ELF-1 (cell line): ENCODE measurements at regions not wholly inside any gene's neighbourhood (a gene's known extent, or its start where the extent isn't known, plus 50 kb on each side); places are given as distances from the start of the nearest gene placed in this dataset.
"Not testable (repeated sequence)": the region's sequence is repeated elsewhere in the genome, so short reads cannot be mapped to it uniquely, and the experiment has no call there.

Source experiments
- DNase-seq: peaks from one replicate; pipeline ENCODE4 v3.0.0-alpha.2; 2016; ENCODE audit warnings: low read depth, low spot score

- no peak for DNase-seq
Observed at GRCh38 chr3:145531548-145531947, 629.4 kb downstream of the PLOD2 start.

DNA sequence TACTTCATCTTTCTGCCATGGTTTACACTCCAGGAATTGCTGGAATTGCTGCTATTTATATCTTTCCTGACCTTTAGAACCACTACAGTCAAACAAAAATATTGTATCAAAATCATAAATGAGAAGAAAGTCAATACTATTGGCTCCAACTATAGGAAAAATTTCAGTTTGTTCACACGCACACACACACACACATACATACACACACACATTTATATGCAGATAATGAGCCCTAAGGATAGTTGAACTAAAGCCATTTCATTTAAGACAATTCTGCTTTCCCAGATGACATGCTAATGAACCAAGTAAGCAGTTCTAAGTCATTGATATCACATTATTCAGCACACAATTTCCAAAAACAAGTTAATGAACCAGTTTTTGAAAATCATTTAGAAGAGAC lies 627.3 kb downstream of the PLOD2 start:
- DNase-seq = no peak

DNA sequence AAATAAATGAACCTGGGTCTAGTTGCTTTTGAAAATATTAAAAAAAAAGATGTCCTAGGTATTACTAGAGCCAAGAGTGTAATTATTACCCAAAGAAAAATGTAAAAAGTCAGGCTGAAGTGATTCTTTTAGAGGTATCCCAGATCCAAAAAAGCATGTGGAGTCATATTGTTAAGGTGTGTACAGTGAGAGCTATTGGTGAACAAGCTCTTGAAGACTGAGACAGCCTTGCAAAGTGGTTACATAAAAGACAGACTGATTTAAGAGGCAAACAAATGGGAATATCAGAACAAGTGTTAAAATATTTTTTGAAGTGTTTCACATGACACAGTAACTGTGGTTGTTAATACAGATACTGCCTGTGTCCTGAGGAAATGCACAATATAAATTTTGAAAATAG lies 624.5 kb downstream of the PLOD2 start:
- DNase-seq = no peak

DNA sequence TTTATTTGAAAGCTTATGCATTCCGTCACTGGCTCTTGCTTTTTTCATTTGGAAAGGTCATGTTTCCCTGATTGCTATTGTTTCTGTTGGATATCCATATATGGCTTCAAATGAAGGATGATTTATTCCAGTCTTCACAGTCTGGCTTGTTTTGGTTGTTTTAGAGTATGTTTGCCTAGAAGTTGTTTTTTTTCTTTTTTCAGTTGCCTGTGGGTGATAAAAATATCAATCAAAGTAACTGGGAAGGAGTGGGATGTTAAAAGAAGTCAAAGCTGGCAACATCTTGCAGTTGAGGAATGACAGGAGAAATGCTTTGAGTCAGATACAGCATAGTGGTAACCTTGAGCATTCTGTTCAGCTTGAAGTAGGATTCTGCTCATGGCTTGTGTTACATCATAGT lies 610.5 kb downstream of the PLOD2 start:
- DNase-seq = no peak

- peak; percentile 3 for DNase-seq
Observed at GRCh38 chr3:145557405-145557804, 603.6 kb downstream of the PLOD2 start.

GRCh38 chr3:145578471-145578870 lies 582.5 kb downstream of the PLOD2 start:
- DNase-seq = no peak

DNA sequence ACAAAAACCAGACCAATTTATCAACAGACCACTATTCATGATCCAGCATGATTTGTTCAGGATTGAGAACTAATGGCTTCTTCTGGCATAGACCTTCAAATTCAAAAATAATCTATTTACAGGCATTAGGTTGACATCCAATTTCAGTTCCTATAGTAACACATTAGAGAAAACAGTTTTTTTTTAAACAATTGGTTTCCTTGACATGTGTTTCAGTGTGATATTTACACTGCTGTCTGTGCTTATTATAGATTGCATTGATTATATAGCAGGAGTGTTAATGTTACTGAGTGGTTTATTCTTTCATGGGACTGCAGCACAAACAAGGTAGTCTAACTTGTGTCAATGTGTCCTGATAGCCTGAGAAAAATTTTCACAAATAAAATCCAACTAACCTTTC lies 579.3 kb downstream of the PLOD2 start:
- DNase-seq = no peak

DNA sequence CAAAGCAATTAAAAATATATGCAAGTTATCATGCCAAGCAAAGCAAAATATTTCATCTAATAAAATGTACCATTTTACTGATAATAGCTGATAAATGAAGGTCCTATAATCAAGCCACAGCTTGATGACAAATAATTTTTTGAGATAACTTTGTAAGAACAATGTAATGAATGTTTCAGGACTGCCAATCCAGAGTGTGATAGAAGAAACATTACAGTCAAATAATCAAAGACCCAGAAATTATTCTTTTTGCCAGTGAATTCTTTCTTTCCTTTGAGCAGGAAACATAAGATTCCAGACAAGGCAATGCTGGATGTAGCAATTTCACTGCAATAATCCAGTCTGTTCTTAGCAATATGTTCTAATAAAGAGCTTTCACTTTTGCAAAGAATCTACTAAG lies 556.1 kb downstream of the PLOD2 start:
- DNase-seq = no peak

DNA sequence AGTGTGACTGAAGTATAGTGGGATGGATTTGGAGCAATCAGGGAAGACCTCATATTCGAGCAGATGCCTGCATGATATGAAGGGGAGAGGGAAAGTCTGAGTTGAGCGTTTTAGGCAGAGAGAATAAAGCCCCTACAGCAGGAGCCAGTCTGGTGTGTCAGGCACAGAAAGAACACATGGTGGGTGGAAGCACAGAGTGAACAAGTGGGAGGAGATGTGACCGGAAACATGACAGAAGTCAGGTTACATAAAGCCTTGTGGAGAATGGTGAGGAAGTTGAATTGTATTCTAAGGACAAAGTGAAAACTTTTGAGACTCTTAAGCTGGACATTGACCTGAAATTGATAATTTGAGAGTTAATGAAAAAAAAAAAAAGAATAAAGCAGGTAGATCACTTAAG lies 541.0 kb downstream of the PLOD2 start:
- DNase-seq = no peak

DNA sequence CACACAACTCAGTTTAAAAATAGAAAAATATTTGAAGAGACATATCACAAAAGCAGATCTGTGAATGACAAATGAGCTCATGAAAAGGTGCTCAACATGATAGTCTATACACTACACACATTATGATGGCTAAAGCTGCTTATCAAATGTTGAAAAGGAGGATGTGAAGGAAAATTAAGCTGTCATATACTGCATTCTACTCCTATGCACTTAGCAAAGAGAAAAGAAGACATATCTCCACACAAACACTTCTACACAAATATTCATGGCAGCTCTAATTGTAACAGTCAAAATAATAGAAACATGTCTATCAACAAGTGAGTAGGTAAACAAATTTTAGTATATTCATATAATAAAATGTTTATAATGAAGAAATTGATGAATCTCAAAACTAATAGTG lies 540.5 kb downstream of the PLOD2 start:
- DNase-seq = no peak

GRCh38 chr3:145623349-145623748 lies 537.6 kb downstream of the PLOD2 start:
- DNase-seq = no peak

DNA sequence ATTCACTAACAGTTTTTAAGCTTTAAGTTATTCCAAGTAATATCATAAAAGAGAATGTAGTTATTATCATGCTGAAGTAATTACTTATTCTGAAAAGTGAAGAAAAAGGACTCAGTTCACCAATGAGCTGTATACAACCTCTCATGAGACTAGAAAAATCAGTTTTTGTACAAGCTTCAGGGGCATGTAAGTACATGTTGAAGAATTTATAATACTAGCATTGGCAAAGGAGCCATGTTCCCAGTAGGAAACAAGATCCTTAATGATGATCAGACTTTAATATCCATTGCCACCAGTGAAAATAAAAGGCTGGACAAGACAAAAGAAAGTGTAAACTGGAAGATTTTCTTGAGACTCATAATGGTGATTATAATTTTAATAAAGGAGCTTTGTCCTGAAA lies 532.8 kb downstream of the PLOD2 start:
- no peak for DNase-seq

- no peak for DNase-seq
Observed at GRCh38 chr3:145637105-145637504, 523.9 kb downstream of the PLOD2 start.

- peak; percentile 4 for DNase-seq
Observed at GRCh38 chr3:145639003-145639606, 521.9 kb downstream of the PLOD2 start.

DNA sequence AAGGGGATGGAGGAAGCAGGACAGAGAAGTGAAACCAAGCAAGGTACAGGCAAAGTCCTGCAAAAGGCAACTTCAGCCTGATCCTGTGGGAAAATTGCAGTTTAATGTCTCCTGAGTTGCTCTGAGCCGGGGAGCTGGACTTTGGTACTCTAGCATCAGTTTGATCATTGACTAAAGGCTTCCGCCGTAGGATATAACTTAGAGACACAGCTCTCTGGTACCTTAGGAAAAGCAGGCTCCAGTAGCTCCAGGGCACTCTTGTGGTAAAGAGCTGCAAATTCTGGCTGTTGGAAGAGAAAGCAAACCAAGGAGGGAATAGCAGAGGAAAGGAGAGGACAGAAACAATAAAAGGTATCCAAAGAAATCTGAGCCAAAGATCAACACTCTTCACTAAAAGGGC lies 521.1 kb downstream of the PLOD2 start:
- peak; percentile 30 for DNase-seq

DNA sequence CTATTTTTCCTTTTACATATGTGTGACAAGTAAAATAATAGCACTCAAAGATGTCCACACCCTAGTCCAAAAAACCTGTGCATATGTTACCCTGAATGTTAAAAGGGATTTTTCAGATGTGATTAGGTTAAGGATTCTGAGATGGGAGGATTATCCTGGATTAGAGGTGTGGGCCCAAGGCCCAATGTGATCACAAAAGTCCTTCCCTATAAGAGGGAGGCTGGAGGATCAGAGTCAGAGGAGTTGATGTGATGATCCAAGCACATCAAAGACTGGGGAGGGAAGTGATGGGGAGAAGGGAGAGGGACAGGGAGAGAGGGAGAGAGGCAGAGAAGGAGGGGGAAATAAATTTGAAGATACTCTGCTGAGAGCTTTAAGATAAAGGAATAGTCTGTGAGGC lies 512.6 kb downstream of the PLOD2 start:
- no peak for DNase-seq

- DNase-seq = no peak
Observed at GRCh38 chr3:145649368-145649887, 511.6 kb downstream of the PLOD2 start.

DNA sequence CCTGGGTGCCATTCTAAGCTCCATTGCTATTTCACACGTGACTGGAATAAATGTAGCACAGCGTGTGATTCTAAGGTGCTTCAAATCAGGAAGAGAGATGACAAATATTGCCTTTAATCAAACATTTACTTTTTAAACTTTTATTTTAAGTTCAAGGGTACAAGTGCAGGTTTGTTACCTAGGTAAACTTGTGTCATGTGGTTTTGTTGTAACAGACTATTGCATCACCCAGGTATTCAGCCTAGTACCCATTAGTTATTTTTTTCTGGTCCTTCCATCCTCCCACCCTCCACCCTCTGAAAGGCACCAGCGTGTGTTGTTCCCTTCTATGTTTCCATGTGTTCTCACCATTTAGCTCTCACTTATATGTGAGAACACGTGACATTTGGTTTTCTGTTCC lies 510.8 kb downstream of the PLOD2 start:
- DNase-seq = no peak

GRCh38 chr3:145671121-145671520 lies 489.9 kb downstream of the PLOD2 start:
- no peak for DNase-seq

DNA sequence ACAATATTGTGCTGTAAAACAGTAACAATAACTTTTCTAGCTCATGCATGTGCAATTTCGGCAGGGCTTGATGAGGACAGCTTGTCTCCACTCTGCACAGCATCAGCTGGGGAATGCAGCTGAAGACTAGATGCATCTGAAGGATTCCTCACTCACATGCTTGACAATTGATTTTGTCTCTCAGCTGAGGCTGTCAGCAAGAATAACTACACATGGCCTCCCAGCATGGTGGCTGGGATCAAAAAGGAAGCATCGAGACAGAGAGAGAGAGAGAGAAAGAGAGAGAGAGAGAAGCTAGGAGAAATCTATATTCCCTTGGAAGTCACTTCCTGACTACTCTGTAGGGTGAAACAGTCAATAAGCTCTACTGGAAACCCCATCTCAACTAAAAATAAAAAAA lies 487.1 kb downstream of the PLOD2 start:
- no peak for DNase-seq

- no peak for DNase-seq
Observed at GRCh38 chr3:145678401-145678800, 482.6 kb downstream of the PLOD2 start.

- DNase-seq = no peak
Observed at GRCh38 chr3:145681181-145681580, 479.8 kb downstream of the PLOD2 start.

- DNase-seq = not testable (repeated sequence)
Observed at GRCh38 chr3:145687978-145688377, 473.0 kb downstream of the PLOD2 start.

- DNase-seq = no peak
Observed at GRCh38 chr3:145692751-145693150, 468.2 kb downstream of the PLOD2 start.
